Fibroblast of lung (primary cell): ENCODE measurements at regions not wholly inside any gene's neighbourhood (a gene's known extent, or its start where the extent isn't known, plus 50 kb on each side); places are given as distances from the start of the nearest gene placed in this dataset.

Experiments used
- CTCF ChIP-seq, 2 donors: IDR thresholded peaks in 1 of 2; conservative IDR thresholded peaks in 1 of 2; 1 replicate in 1 of 2; 2 replicates in 1 of 2; pipeline ENCODE4 v1.5.1; 2011 to 2012; ENCODE audit warnings: low read length in 2 of 2, control low read depth in 1 of 2, inconsistent platforms in 1 of 2, low read depth in 1 of 2, mild to moderate bottlenecking in 1 of 2
- EZH2 ChIP-seq: IDR thresholded peaks from 2 replicates; pipeline ENCODE4 v1.5.1; 2012; ENCODE audit warnings: low read length, control low read depth, mild to moderate bottlenecking; ENCODE audit errors: missing control alignments

DNA sequence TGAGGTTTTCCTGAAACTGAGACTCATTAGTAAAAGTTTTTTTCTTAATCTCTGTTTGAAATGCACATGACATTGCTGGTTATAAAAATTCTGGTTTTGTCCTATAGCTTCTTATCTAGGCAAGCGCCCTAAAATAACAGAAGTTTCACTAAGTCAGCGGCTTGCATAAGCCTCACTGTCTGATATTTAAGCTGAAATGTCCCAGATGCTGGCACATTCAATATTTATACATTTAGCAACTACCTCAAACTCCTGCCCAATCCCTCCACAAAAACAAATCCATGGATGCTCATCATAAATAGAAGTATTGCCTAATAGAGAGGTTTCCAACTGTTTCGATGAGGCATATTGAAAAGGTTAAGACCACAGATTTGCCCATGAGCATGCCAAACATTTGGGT lies 83.1 kb upstream of the EGR2 start:
- no peak for TF ChIP-seq CTCF (conservative IDR thresholded peaks at IDR 0.05 in 1 of 2, IDR thresholded peaks at IDR 0.05 in 1 of 2; ENCODE audit: low read depth in 1 of 2, low read length in 2 of 2)
- TF ChIP-seq EZH2 = no peak
